HEK293T (cell line): ENCODE measurements at regions not wholly inside any gene's neighbourhood (a gene's known extent, or its start where the extent isn't known, plus 50 kb on each side); places are given as distances from the start of the nearest gene placed in this dataset.
"Not testable (repeated sequence)": the region's sequence is repeated elsewhere in the genome, so short reads cannot be mapped to it uniquely, and the experiment has no call there.

Source experiments
- CTCF ChIA-PET: fragments of 350-600 bp; formaldehyde crosslinking; extraction: SDS; loops from one replicate; lab custom pipeline; 2021; ENCODE audit warnings: antibody characterized with exemption, inconsistent platforms; lab: Yijun Ruan, JAX
- POLR2A ChIA-PET: fragments of 350-600 bp; formaldehyde crosslinking; extraction: SDS; loops from one replicate; lab custom pipeline; 2020; ENCODE audit warnings: antibody characterized with exemption, inconsistent platforms; lab: Yijun Ruan, JAX
- DNase-seq: peaks from one replicate; pipeline ENCODE4 v3.0.0; 2012; ENCODE audit warnings: mixed read lengths; ENCODE audit errors: extremely low spot score
- ARNT ChIP-seq: fragments of 450-650 bp; IDR thresholded peaks from 2 replicates; pipeline ENCODE4 v1.6.1; 2017; ENCODE audit warnings: mild to moderate bottlenecking
- BHLHE40 ChIP-seq: fragments of 450-650 bp; IDR thresholded peaks from 2 replicates; pipeline ENCODE4 v1.6.1; 2016; ENCODE audit warnings: mild to moderate bottlenecking, moderate library complexity, borderline replicate concordance
- CTBP1 ChIP-seq: fragments of 450-650 bp; IDR thresholded peaks from 2 replicates; pipeline ENCODE4 v1.6.1; 2016; ENCODE audit warnings: borderline replicate concordance
- ELF4 ChIP-seq: fragments of 450-650 bp; IDR thresholded peaks from 2 replicates; pipeline ENCODE4 v1.6.1; 2017; ENCODE audit warnings: antibody characterized with exemption
- FOXA1 ChIP-seq: fragments of 450-650 bp; IDR thresholded peaks from 2 replicates; pipeline ENCODE4 v1.6.1; 2016; ENCODE audit warnings: mild to moderate bottlenecking
- FOXK2 ChIP-seq: fragments of 450-650 bp; IDR thresholded peaks from 2 replicates; pipeline ENCODE4 v1.6.1; 2016; ENCODE audit warnings: mild to moderate bottlenecking
- FOXM1 ChIP-seq: fragments of 450-650 bp; IDR thresholded peaks from 2 replicates; pipeline ENCODE4 v1.6.1; 2017; ENCODE audit warnings: mild to moderate bottlenecking, borderline replicate concordance
- HDGF ChIP-seq: fragments of 450-650 bp; IDR thresholded peaks from 2 replicates; pipeline ENCODE4 v1.6.1; 2017; ENCODE audit warnings: antibody characterized with exemption, borderline replicate concordance
- L3MBTL2 ChIP-seq: fragments of 450-650 bp; conservative IDR thresholded peaks from 2 replicates; pipeline ENCODE4 v1.6.1; 2016; ENCODE audit warnings: mild to moderate bottlenecking
- LEF1 ChIP-seq: fragments of 450-650 bp; IDR thresholded peaks from 2 replicates; pipeline ENCODE4 v1.6.1; 2017; ENCODE audit warnings: mild to moderate bottlenecking, borderline replicate concordance
- NFRKB ChIP-seq: fragments of 450-650 bp; IDR thresholded peaks from 2 replicates; pipeline ENCODE4 v1.6.1; 2016; ENCODE audit warnings: mild to moderate bottlenecking, moderate library complexity
- PKNOX1 ChIP-seq: fragments of 450-650 bp; IDR thresholded peaks from 2 replicates; pipeline ENCODE4 v1.6.1; 2016
- SP1 ChIP-seq: fragments of 450-650 bp; IDR thresholded peaks from 2 replicates; pipeline ENCODE4 v1.6.1; 2017
- SUZ12 ChIP-seq: fragments of 450-650 bp; IDR thresholded peaks from 2 replicates; pipeline ENCODE4 v1.6.1; 2016; ENCODE audit warnings: mild to moderate bottlenecking
- TARDBP ChIP-seq: fragments of 450-650 bp; IDR thresholded peaks from 2 replicates; pipeline ENCODE4 v1.6.1; 2016
- ZNF384 ChIP-seq: fragments of 450-650 bp; IDR thresholded peaks from 2 replicates; pipeline ENCODE4 v1.6.1; 2016

- CTCF ChIA-PET, result no interaction called here
- TF ChIP-seq FOXM1, result no peak
- TF ChIP-seq ARNT, result no peak
- TF ChIP-seq TARDBP, result no peak
- no peak for TF ChIP-seq LEF1
- TF ChIP-seq FOXK2, result no peak
- TF ChIP-seq L3MBTL2, result no peak
- no peak for TF ChIP-seq ELF4
- no peak for TF ChIP-seq NFRKB
- no peak for TF ChIP-seq FOXA1
- TF ChIP-seq SP1, result no peak
- no peak for TF ChIP-seq SUZ12
- TF ChIP-seq HDGF, result no peak
- no peak for TF ChIP-seq CTBP1
- TF ChIP-seq BHLHE40, result no peak
- no peak for TF ChIP-seq PKNOX1
- POLR2A ChIA-PET, result no interaction called here
- no peak for DNase-seq
Observed at GRCh38 chr9:7739595-7739994, 60.0 kb downstream of the DMAC1 start.

GRCh38 chr9:7735311-7735710 lies 64.3 kb downstream of the DMAC1 start:
- DNase-seq, result no peak
- ChIA-PET CTCF (no interaction called here), POLR2A (no interaction called here)
- TF ChIP-seq BHLHE40, result no peak

- TF ChIP-seq FOXK2, result no peak
- TF ChIP-seq TARDBP, result no peak
- no peak for TF ChIP-seq ARNT
- TF ChIP-seq FOXA1, result no peak
- no peak for TF ChIP-seq L3MBTL2
- TF ChIP-seq PKNOX1, result no peak
- TF ChIP-seq SUZ12, result no peak
- no peak for TF ChIP-seq HDGF
- TF ChIP-seq CTBP1, result no peak
- no peak for TF ChIP-seq ELF4
- TF ChIP-seq SP1, result no peak
- DNase-seq, result no peak
- ChIA-PET POLR2A (no interaction called here), CTCF (no interaction called here)
Observed at GRCh38 chr9:7730164-7730445, 69.5 kb downstream of the DMAC1 start.

- ChIA-PET POLR2A (no interaction called here), CTCF (no interaction called here)
- no peak for TF ChIP-seq CTBP1
- TF ChIP-seq FOXA1, result no peak
- no peak for TF ChIP-seq SUZ12
- DNase-seq, result no peak
Observed at GRCh38 chr9:7729371-7730163, 70.0 kb downstream of the DMAC1 start.

GRCh38 chr9:7721291-7721690 lies 78.3 kb downstream of the DMAC1 start:
- ChIA-PET CTCF (no interaction called here), POLR2A (no interaction called here)
- TF ChIP-seq ARNT (no peak), FOXA1 (no peak), NFRKB (no peak), BHLHE40 (no peak), ZNF384 (no peak), ELF4 (no peak), HDGF (no peak), LEF1 (no peak), TARDBP (no peak), FOXK2 (no peak), FOXM1 (no peak), SUZ12 (no peak), PKNOX1 (no peak), SP1 (no peak), L3MBTL2 (no peak), CTBP1 (no peak)
- DNase-seq, result no peak

GRCh38 chr9:7713088-7713487 lies 86.5 kb downstream of the DMAC1 start:
- DNase-seq, POLR2A ChIA-PET, CTCF ChIA-PET: not testable (repeated sequence)

GRCh38 chr9:7710686-7711085 lies 88.9 kb downstream of the DMAC1 start:
- ChIA-PET POLR2A (no interaction called here), CTCF (no interaction called here)
- no peak for DNase-seq
- TF ChIP-seq FOXA1, result no peak
- TF ChIP-seq TARDBP, result no peak
- no peak for TF ChIP-seq SUZ12
- TF ChIP-seq ZNF384, result no peak
- no peak for TF ChIP-seq FOXM1
- TF ChIP-seq LEF1, result no peak
- TF ChIP-seq ELF4, result no peak
- no peak for TF ChIP-seq L3MBTL2
- TF ChIP-seq SP1, result no peak
- no peak for TF ChIP-seq NFRKB
- no peak for TF ChIP-seq FOXK2
- no peak for TF ChIP-seq PKNOX1
- no peak for TF ChIP-seq ARNT
